GM12872 (cell line): ENCODE measurements at regions not wholly inside any gene's neighbourhood (a gene's known extent, or its start where the extent isn't known, plus 50 kb on each side); places are given as distances from the start of the nearest gene placed in this dataset.

Experiments
- CTCF ChIP-seq: IDR thresholded peaks from 3 replicates; pipeline ENCODE4 v1.5.1; 2011; ENCODE audit warnings: low read depth, mild to moderate bottlenecking, low read length, moderate library complexity; ENCODE audit not compliant: insufficient read depth

- no peak for TF ChIP-seq CTCF
Measured at GRCh38 chr14:86305058-86305457, 775.1 kb downstream of the FLRT2 start.

- no peak for TF ChIP-seq CTCF
Measured at GRCh38 chr14:86299994-86300393, 770.0 kb downstream of the FLRT2 start.

GRCh38 chr14:86296173-86296572 lies 766.2 kb downstream of the FLRT2 start:
- TF ChIP-seq CTCF = no peak

GRCh38 chr14:86288336-86288735 lies 758.4 kb downstream of the FLRT2 start:
- TF ChIP-seq CTCF = no peak

- no peak for TF ChIP-seq CTCF
Measured at GRCh38 chr14:86279405-86279804, 749.5 kb downstream of the FLRT2 start.

- no peak for TF ChIP-seq CTCF
Measured at GRCh38 chr14:86257973-86258372, 728.0 kb downstream of the FLRT2 start.

- TF ChIP-seq CTCF = no peak
Measured at GRCh38 chr14:86243158-86243557, 713.2 kb downstream of the FLRT2 start.

GRCh38 chr14:86237733-86238132 lies 707.8 kb downstream of the FLRT2 start:
- no peak for TF ChIP-seq CTCF
